Cardiac fibroblast (primary cell): ENCODE measurements at regions not wholly inside any gene's neighbourhood (a gene's known extent, or its start where the extent isn't known, plus 50 kb on each side); places are given as distances from the start of the nearest gene placed in this dataset.

Experiments
- DNase-seq, 2 donors: peaks; one replicate each; pipeline versions ENCODE4 v3.0.0 to v3.0.0-alpha.2; 2010; ENCODE audit warnings: low read depth in 2 of 2
- H3K4me3 ChIP-seq, 2 donors: replicated peaks in 1 of 2; 1 replicate in 1 of 2; 2 replicates in 1 of 2; pipeline ENCODE4 v1.5.1; 2011; ENCODE audit warnings: low read depth in 2 of 2, low read length in 2 of 2, mild to moderate bottlenecking in 2 of 2, moderate library complexity in 1 of 2
- TF ChIP-seq, protein P1 (sequence below): IDR thresholded peaks from one replicate; pipeline ENCODE4 v1.5.1; 2011; ENCODE audit warnings: low read depth, mild to moderate bottlenecking, low read length, inconsistent platforms

- TF ChIP-seq, protein P1, sequence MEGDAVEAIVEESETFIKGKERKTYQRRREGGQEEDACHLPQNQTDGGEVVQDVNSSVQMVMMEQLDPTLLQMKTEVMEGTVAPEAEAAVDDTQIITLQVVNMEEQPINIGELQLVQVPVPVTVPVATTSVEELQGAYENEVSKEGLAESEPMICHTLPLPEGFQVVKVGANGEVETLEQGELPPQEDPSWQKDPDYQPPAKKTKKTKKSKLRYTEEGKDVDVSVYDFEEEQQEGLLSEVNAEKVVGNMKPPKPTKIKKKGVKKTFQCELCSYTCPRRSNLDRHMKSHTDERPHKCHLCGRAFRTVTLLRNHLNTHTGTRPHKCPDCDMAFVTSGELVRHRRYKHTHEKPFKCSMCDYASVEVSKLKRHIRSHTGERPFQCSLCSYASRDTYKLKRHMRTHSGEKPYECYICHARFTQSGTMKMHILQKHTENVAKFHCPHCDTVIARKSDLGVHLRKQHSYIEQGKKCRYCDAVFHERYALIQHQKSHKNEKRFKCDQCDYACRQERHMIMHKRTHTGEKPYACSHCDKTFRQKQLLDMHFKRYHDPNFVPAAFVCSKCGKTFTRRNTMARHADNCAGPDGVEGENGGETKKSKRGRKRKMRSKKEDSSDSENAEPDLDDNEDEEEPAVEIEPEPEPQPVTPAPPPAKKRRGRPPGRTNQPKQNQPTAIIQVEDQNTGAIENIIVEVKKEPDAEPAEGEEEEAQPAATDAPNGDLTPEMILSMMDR: no peak
- no peak for DNase-seq
- no peak overlapping the region for H3K4me3 ChIP-seq
These were observed 283.6 kb downstream of the NPHP4 start for GRCh38 chr1:5708346-5709245.

- H3K4me3 ChIP-seq: no peak overlapping the region
- TF ChIP-seq, protein P1: no peak
- no peak for DNase-seq
These were observed 284.5 kb downstream of the NPHP4 start for GRCh38 chr1:5707566-5708345.

- TF ChIP-seq, protein P1: no peak
- DNase-seq: no peak
These were observed 286.0 kb downstream of the NPHP4 start for GRCh38 chr1:5706239-5706638.

DNA sequence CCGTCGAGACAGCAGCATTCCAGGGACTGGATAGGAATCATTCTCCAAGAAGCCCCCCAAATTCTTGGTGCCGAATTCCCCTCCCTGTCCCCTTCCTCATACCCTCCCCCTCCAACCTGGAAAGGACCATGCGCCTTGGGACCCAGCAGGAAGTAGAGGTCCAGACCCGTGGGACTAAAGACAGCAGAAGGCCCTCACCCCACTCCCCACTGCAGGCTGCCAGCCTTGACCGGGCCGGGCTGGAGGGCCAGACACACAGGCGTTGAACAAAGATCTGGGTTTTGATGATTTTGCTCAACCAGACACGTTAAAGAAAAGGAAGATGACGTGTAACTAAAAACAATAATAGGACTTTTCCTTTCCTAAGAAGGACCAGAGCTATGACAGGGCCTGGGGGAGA is 286.5 kb downstream of the NPHP4 start:
- no peak overlapping the region for H3K4me3 ChIP-seq
- DNase-seq: no peak
- TF ChIP-seq, protein P1: no peak

More at GRCh38 chr1:5706239-5706638, 286.0 kb downstream of the NPHP4 start:
- H3K4me3 ChIP-seq: no peak overlapping the region

DNA sequence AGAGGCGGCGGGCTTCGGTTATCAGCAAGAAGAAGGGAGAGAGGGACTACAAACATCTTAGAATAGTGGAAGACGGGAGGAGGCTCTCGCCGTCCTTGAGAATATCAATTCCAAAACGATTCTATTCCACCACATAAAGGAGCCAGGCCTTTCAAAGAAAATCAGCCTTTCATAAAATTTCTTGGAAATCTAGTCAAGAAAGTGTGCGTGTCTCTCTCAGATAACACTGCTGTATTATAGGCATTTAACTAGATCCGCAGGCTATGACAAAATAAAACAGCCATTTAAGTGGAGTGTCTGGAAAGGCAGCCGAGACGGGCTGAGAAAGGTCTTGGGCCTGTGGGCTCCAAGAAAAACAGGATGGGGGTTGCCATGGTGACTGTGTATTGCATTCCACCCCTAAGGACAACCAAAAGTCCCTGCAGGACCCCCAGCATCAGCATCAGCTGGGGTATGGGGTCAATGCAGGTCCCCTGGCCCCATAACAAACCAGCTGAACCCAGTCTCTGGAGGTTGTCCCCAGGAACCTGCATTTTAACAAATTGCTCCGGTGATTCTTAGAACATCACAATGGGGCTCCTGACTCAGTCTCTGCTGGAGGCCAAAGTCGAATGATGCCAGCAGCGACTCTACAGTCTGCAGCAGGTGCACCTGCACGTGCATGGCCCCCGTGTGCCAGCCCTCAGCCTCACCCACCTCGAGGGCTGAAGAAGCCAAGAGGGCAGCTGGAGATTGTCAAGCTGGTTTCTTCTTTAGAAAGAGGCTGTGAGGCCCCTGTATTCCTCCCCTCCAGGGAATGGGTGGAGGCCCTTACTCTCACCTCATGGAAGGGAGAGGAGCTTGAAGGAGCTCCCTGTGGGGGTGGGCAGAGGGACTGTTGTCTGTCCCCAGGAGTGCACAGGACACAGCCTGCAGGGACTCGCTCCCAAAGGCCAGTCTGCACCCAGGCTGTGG is 287.4 kb downstream of the NPHP4 start:
- H3K4me3 ChIP-seq: no peak overlapping the region
- TF ChIP-seq, protein P1: no peak
- DNase-seq: no peak

- DNase-seq: no peak
These were observed 290.6 kb downstream of the NPHP4 start for GRCh38 chr1:5701642-5702041.

More at GRCh38 chr1:5701642-5702041, 290.6 kb downstream of the NPHP4 start:
- H3K4me3 ChIP-seq: no peak overlapping the region
- TF ChIP-seq, protein P1: no peak
